Stomach (tissue), 4 donors: ENCODE measurements at regions not wholly inside any gene's neighbourhood (a gene's known extent, or its start where the extent isn't known, plus 50 kb on each side); places are given as distances from the start of the nearest gene placed in this dataset.

Experiments used
- POLR2AphosphoS5 ChIP-seq, 3 donors: sonication (generic); formaldehyde crosslinking; IDR thresholded peaks; one replicate each; pipeline ENCODE4 v1.6.1; 2016; ENCODE audit warnings: antibody characterized with exemption in 3 of 3
- TF ChIP-seq, protein P1 (sequence below), 7 experiments: fragments of 450-650 bp in 4 of 7; fragments of 200-600 bp in 3 of 7; sonication (generic) in 3 of 7; IDR thresholded peaks; one replicate each; pipeline ENCODE4 v1.5.1; 2016 to 2019; ENCODE audit warnings: antibody characterized with exemption in 7 of 7, control low read depth in 2 of 7, mild to moderate bottlenecking in 1 of 7

DNA sequence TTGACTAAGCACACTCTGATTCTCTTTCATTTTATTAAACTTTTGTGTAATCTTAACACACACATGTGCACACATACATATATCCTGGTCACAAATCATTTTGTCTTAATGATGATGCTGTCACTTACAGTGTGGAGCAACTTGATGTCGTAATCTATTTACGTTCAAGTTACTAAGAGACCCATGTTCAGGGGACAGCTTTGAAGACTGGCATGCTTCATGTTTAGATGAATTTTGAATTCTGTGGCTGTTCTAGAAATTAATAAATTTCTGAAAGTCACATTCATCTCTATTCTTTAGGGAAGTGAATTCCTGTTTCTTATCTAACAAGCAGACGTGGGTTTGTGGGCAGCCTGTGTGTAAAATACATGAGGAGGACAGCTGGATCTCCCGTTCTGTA is 1637.8 kb downstream of the PLA2G4A start:
- no peak for TF ChIP-seq POLR2AphosphoS5 (IDR thresholded peaks at IDR 0.05)
- TF ChIP-seq, protein P1, sequence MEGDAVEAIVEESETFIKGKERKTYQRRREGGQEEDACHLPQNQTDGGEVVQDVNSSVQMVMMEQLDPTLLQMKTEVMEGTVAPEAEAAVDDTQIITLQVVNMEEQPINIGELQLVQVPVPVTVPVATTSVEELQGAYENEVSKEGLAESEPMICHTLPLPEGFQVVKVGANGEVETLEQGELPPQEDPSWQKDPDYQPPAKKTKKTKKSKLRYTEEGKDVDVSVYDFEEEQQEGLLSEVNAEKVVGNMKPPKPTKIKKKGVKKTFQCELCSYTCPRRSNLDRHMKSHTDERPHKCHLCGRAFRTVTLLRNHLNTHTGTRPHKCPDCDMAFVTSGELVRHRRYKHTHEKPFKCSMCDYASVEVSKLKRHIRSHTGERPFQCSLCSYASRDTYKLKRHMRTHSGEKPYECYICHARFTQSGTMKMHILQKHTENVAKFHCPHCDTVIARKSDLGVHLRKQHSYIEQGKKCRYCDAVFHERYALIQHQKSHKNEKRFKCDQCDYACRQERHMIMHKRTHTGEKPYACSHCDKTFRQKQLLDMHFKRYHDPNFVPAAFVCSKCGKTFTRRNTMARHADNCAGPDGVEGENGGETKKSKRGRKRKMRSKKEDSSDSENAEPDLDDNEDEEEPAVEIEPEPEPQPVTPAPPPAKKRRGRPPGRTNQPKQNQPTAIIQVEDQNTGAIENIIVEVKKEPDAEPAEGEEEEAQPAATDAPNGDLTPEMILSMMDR (IDR thresholded peaks at IDR 0.05), result no peak
